ENCODE measurements at regions not wholly inside any gene's neighbourhood (a gene's known extent, or its start where the extent isn't known, plus 50 kb on each side); places are given as distances from the start of the nearest gene placed in this dataset.
"Not testable (repeated sequence)": the region's sequence is repeated elsewhere in the genome, so short reads cannot be mapped to it uniquely, and the experiment has no call there.

GRCh38 chr12:127480775-127481314 is 786.1 kb upstream of the TMEM132C start:
- DNase-seq: no peak

GRCh38 chr12:127482950-127483349 is 784.0 kb upstream of the TMEM132C start:
- DNase-seq: no peak

- no peak for DNase-seq
Observed at GRCh38 chr12:127485528-127485927, 781.4 kb upstream of the TMEM132C start.

GRCh38 chr12:127487031-127487430 is 779.9 kb upstream of the TMEM132C start:
- DNase-seq: no peak

- DNase-seq: no peak
Observed at GRCh38 chr12:127489061-127489460, 777.9 kb upstream of the TMEM132C start.

GRCh38 chr12:127494961-127495915 is 771.7 kb upstream of the TMEM132C start:
- DNase-seq: no peak

GRCh38 chr12:127496255-127496654 is 770.7 kb upstream of the TMEM132C start:
- no peak for DNase-seq

- no peak for DNase-seq
Observed at GRCh38 chr12:127500512-127501035, 766.4 kb upstream of the TMEM132C start.

- DNase-seq: no peak
Observed at GRCh38 chr12:127501916-127502315, 765.1 kb upstream of the TMEM132C start.

- no peak for DNase-seq
Observed at GRCh38 chr12:127503246-127503645, 763.7 kb upstream of the TMEM132C start.

- DNase-seq: not testable (repeated sequence)
Observed at GRCh38 chr12:127503996-127504395, 763.0 kb upstream of the TMEM132C start.

GRCh38 chr12:127504874-127505273 is 762.1 kb upstream of the TMEM132C start:
- no peak for DNase-seq

GRCh38 chr12:127507341-127507740 is 759.6 kb upstream of the TMEM132C start:
- DNase-seq: no peak

GRCh38 chr12:127509066-127509778 is 757.7 kb upstream of the TMEM132C start:
- DNase-seq: no peak

- no peak for DNase-seq
Observed at GRCh38 chr12:127515941-127516340, 751.0 kb upstream of the TMEM132C start.

- DNase-seq: no peak
Observed at GRCh38 chr12:127516467-127516866, 750.5 kb upstream of the TMEM132C start.

- DNase-seq: no peak
Observed at GRCh38 chr12:127519779-127520178, 747.2 kb upstream of the TMEM132C start.

GRCh38 chr12:127526925-127527324 is 740.0 kb upstream of the TMEM132C start:
- no peak for DNase-seq

- no peak for DNase-seq
Observed at GRCh38 chr12:127528551-127528950, 738.4 kb upstream of the TMEM132C start.

GRCh38 chr12:127531542-127531941 is 735.4 kb upstream of the TMEM132C start:
- DNase-seq: no peak

- no peak for DNase-seq
Observed at GRCh38 chr12:127533353-127533752, 733.6 kb upstream of the TMEM132C start.

- DNase-seq: no peak
Observed at GRCh38 chr12:127536833-127537428, 730.0 kb upstream of the TMEM132C start.

- no peak for DNase-seq
Observed at GRCh38 chr12:127538316-127538715, 728.7 kb upstream of the TMEM132C start.
